ENCODE measurements at regions not wholly inside any gene's neighbourhood (a gene's known extent, or its start where the extent isn't known, plus 50 kb on each side); places are given as distances from the start of the nearest gene placed in this dataset.

DNA sequence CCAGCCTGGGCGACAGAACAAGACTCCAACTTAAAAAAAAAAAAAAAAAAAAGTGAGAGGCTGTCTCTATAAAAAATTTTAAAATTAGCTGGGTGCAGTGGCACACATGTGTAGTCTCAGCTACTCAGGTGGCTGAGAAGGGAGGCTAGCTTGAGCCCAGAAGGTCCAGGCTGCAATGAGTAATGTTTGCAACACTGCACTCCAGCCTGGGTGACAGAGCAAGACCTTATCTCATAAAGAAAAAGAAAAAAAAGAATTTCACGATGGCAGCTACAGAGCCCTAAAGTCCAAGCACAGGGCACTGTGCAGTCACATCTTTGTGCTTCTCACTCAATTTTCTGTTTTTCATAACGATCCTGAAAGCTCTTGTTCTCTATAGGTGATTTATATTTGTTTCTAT, 209.5 kb upstream of the KCTD7 start:
- TF ChIP-seq TAF1 (IDR thresholded peaks at IDR 0.05; ENCODE audit: low read depth, low read length) (no peak), POLR2AphosphoS5 (IDR thresholded peaks at IDR 0.05; ENCODE audit: low read depth, low read length) (no peak), POLR2A (IDR thresholded peaks at IDR 0.05; ENCODE audit: low read depth, low read length) (no peak), SPI1 (IDR thresholded peaks at IDR 0.05; ENCODE audit: low read depth, low read length) (no peak), PAX5 (IDR thresholded peaks at IDR 0.05; ENCODE audit: insufficient read depth, low read length, severe bottlenecking) (no peak)

Data from GM12891 (cell line).